ENCODE measurements at regions not wholly inside any gene's neighbourhood (a gene's known extent, or its start where the extent isn't known, plus 50 kb on each side); places are given as distances from the start of the nearest gene placed in this dataset.

DNA sequence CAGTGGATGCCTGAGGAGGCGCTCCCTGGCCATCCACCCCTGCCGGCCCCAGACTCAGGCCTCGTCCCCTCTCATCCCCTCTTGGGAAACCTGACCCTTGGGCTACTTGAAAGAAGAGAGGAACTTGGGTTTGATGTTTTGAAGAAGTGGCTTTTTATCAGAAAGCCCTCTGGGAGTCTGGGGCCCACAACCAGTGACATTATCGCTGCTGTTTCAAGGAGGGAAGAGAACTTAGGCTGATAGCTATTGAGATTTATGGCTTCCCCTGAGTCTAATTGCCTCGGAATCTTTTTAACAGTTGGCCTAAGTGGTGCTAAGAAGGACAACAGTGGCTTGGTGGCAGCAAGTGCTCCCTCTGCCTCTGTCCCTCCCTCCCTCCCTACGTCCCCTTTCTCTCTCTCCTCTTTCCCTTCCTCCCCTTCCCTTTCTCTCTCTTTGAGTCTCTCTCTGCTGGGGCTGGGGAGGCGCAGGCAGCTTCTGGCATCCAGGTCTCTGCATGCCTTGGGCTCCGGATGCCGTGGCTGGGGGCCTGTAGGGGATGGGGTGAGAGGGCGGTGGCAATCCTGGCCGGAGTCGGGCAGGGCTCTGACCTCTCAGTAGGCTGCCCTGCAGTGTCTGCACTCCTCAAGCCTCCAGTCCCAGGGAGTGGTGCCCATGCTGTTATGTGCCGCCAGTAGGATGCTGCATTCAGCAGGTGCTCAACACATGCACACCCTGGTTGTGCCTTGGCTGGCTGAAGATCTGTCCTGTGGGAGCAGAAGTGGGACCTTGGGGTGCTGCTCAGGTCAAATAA, 49.6 kb upstream of the RXRA start:
- no peak for DNase-seq
